Activated B cell treated with CpG ODN at 0.5 μM for 24 hours (primary cell): ENCODE measurements at regions not wholly inside any gene's neighbourhood (a gene's known extent, or its start where the extent isn't known, plus 50 kb on each side); places are given as distances from the start of the nearest gene placed in this dataset.
"Not testable (repeated sequence)": the region's sequence is repeated elsewhere in the genome, so short reads cannot be mapped to it uniquely, and the experiment has no call there.

Experiments
- ATAC-seq: fragments of 200-7000 bp; cut with Tn5 transposase; one replicate; pipeline ENCODE4 v1.10.0; 2021; ENCODE audit warnings: low read depth, mild to moderate bottlenecking, moderate library complexity
- CTCF ChIA-PET: fragments of 350-600 bp; sonication (Branson Sonifier 250); formaldehyde crosslinking; loops from one replicate; lab custom pipeline; 2021; ENCODE audit warnings: antibody characterized with exemption; lab: Charles Lee
- POLR2A ChIA-PET: fragments of 350-600 bp; sonication (Branson Sonifier 250); formaldehyde crosslinking; loops from one replicate; lab custom pipeline; 2021; ENCODE audit warnings: antibody characterized with exemption; lab: Charles Lee
- DNase-seq: peaks from one replicate; pipeline ENCODE4 v3.0.0; 2022
- H3K27ac Mint-ChIP-seq: one replicate; pipeline ENCODE4 v1.8.0; 2020; ENCODE audit warnings: mixed read lengths
- H3K27me3 Mint-ChIP-seq: one replicate; pipeline ENCODE4 v1.8.0; 2021; ENCODE audit warnings: mixed read lengths
- H3K36me3 Mint-ChIP-seq: one replicate; pipeline ENCODE4 v1.8.0; 2021; ENCODE audit warnings: low read depth, mixed read lengths
- H3K4me1 Mint-ChIP-seq: one replicate; pipeline ENCODE4 v1.8.0; 2021; ENCODE audit warnings: mixed read lengths
- H3K4me3 Mint-ChIP-seq: one replicate; pipeline ENCODE4 v1.8.0; 2020; ENCODE audit warnings: mild to moderate bottlenecking, mixed read lengths
- H3K9me3 Mint-ChIP-seq: one replicate; pipeline ENCODE4 v1.8.0; 2020; ENCODE audit warnings: mixed read lengths
- intact Hi-C: fragments of 100-400 bp; cut with micrococcal nuclease; formaldehyde crosslinking; loops from one replicate; pipeline ENCODE4 v1.15.1; 2024

GRCh38 chr1:120465900-120466299, 51.1 kb downstream of the NBPF8 start:
- H3K4me1 Mint-ChIP-seq, H3K27me3 Mint-ChIP-seq, CTCF ChIA-PET, H3K4me3 Mint-ChIP-seq, POLR2A ChIA-PET, H3K9me3 Mint-ChIP-seq, ATAC-seq, intact Hi-C loops, H3K27ac Mint-ChIP-seq, DNase-seq: not testable (repeated sequence)
- H3K36me3 Mint-ChIP-seq = peaks cover 12% of the 10 kb centered on the region

- peaks cover 17% of the 10 kb centered on the region for H3K36me3 Mint-ChIP-seq
- H3K4me1 Mint-ChIP-seq, intact Hi-C loops, CTCF ChIA-PET, POLR2A ChIA-PET, DNase-seq, H3K4me3 Mint-ChIP-seq, H3K27ac Mint-ChIP-seq, H3K9me3 Mint-ChIP-seq, H3K27me3 Mint-ChIP-seq, ATAC-seq: not testable (repeated sequence)
Measured at GRCh38 chr1:120477663-120478062, 62.8 kb downstream of the NBPF8 start.

- H3K9me3 Mint-ChIP-seq, POLR2A ChIA-PET, ATAC-seq, H3K4me3 Mint-ChIP-seq, CTCF ChIA-PET, DNase-seq, H3K27me3 Mint-ChIP-seq, H3K4me1 Mint-ChIP-seq, H3K27ac Mint-ChIP-seq, intact Hi-C loops: not testable (repeated sequence)
- peaks cover 20% of the 10 kb centered on the region for H3K36me3 Mint-ChIP-seq
Measured at GRCh38 chr1:120478400-120478799, 63.6 kb downstream of the NBPF8 start.

GRCh38 chr1:120487542-120487941, 72.7 kb downstream of the NBPF8 start:
- DNase-seq, ATAC-seq, intact Hi-C loops, H3K27ac Mint-ChIP-seq, H3K4me1 Mint-ChIP-seq, POLR2A ChIA-PET, H3K27me3 Mint-ChIP-seq, H3K9me3 Mint-ChIP-seq, CTCF ChIA-PET, H3K4me3 Mint-ChIP-seq: not testable (repeated sequence)
- peaks cover 31% of the 10 kb centered on the region for H3K36me3 Mint-ChIP-seq

GRCh38 chr1:120489217-120489616, 74.4 kb downstream of the NBPF8 start:
- DNase-seq, POLR2A ChIA-PET, intact Hi-C loops, ATAC-seq, H3K27ac Mint-ChIP-seq, H3K4me3 Mint-ChIP-seq, H3K27me3 Mint-ChIP-seq, H3K9me3 Mint-ChIP-seq, H3K4me1 Mint-ChIP-seq, CTCF ChIA-PET: not testable (repeated sequence)
- H3K36me3 Mint-ChIP-seq = peaks cover 32% of the 10 kb centered on the region

GRCh38 chr1:120497145-120497544, 82.3 kb downstream of the NBPF8 start:
- ATAC-seq, H3K4me3 Mint-ChIP-seq, POLR2A ChIA-PET, H3K9me3 Mint-ChIP-seq, H3K4me1 Mint-ChIP-seq, H3K27ac Mint-ChIP-seq, DNase-seq, H3K27me3 Mint-ChIP-seq, intact Hi-C loops, H3K36me3 Mint-ChIP-seq, CTCF ChIA-PET: not testable (repeated sequence)

GRCh38 chr1:120503284-120503683, 88.4 kb downstream of the NBPF8 start:
- H3K27me3 Mint-ChIP-seq, CTCF ChIA-PET, H3K27ac Mint-ChIP-seq, H3K36me3 Mint-ChIP-seq, intact Hi-C loops, POLR2A ChIA-PET, H3K4me3 Mint-ChIP-seq, ATAC-seq, H3K9me3 Mint-ChIP-seq, H3K4me1 Mint-ChIP-seq, DNase-seq: not testable (repeated sequence)

GRCh38 chr1:120506352-120506751, 91.5 kb downstream of the NBPF8 start:
- H3K4me3 Mint-ChIP-seq, DNase-seq, intact Hi-C loops, H3K9me3 Mint-ChIP-seq, ATAC-seq, H3K27me3 Mint-ChIP-seq, CTCF ChIA-PET, H3K4me1 Mint-ChIP-seq, H3K27ac Mint-ChIP-seq, POLR2A ChIA-PET, H3K36me3 Mint-ChIP-seq: not testable (repeated sequence)

- POLR2A ChIA-PET, intact Hi-C loops, H3K4me1 Mint-ChIP-seq, H3K4me3 Mint-ChIP-seq, DNase-seq, H3K27me3 Mint-ChIP-seq, CTCF ChIA-PET, H3K27ac Mint-ChIP-seq, H3K9me3 Mint-ChIP-seq: not testable (repeated sequence)
- H3K36me3 Mint-ChIP-seq = peaks cover 18% of the 10 kb centered on the region
- ATAC-seq = peak; percentile 93
Measured at GRCh38 chr1:120508351-120508750, 93.5 kb downstream of the NBPF8 start.

GRCh38 chr1:120509258-120509657, 94.4 kb downstream of the NBPF8 start:
- POLR2A ChIA-PET, H3K4me3 Mint-ChIP-seq, CTCF ChIA-PET, H3K27me3 Mint-ChIP-seq, H3K4me1 Mint-ChIP-seq, DNase-seq, intact Hi-C loops, H3K9me3 Mint-ChIP-seq: not testable (repeated sequence)
- peak overlapping the region; percentile 70 for H3K27ac Mint-ChIP-seq
- peak; percentile 51 for ATAC-seq
- H3K36me3 Mint-ChIP-seq = peaks cover 18% of the 10 kb centered on the region

GRCh38 chr1:120513099-120513498, 98.3 kb downstream of the NBPF8 start:
- H3K27me3 Mint-ChIP-seq, H3K4me3 Mint-ChIP-seq, POLR2A ChIA-PET, CTCF ChIA-PET, ATAC-seq, H3K27ac Mint-ChIP-seq, intact Hi-C loops, DNase-seq, H3K4me1 Mint-ChIP-seq, H3K9me3 Mint-ChIP-seq: not testable (repeated sequence)
- H3K36me3 Mint-ChIP-seq = peaks cover 18% of the 10 kb centered on the region

GRCh38 chr1:120513531-120513930, 98.7 kb downstream of the NBPF8 start:
- H3K9me3 Mint-ChIP-seq, intact Hi-C loops, DNase-seq, H3K27me3 Mint-ChIP-seq, CTCF ChIA-PET, H3K4me1 Mint-ChIP-seq, H3K27ac Mint-ChIP-seq, ATAC-seq, H3K4me3 Mint-ChIP-seq, POLR2A ChIA-PET: not testable (repeated sequence)
- peaks cover 18% of the 10 kb centered on the region for H3K36me3 Mint-ChIP-seq

GRCh38 chr1:120519196-120519595, 104.4 kb downstream of the NBPF8 start:
- POLR2A ChIA-PET, intact Hi-C loops, H3K4me1 Mint-ChIP-seq, DNase-seq, H3K27ac Mint-ChIP-seq, H3K4me3 Mint-ChIP-seq, H3K9me3 Mint-ChIP-seq, CTCF ChIA-PET, ATAC-seq, H3K36me3 Mint-ChIP-seq, H3K27me3 Mint-ChIP-seq: not testable (repeated sequence)
